PC-3 (cell line): ENCODE measurements at regions not wholly inside any gene's neighbourhood (a gene's known extent, or its start where the extent isn't known, plus 50 kb on each side); places are given as distances from the start of the nearest gene placed in this dataset.

ENCODE experiments used
- CTCF ChIP-seq: fragments of 300-600 bp; sonication (generic); conservative IDR thresholded peaks from 2 replicates; pipeline ENCODE4 v1.5.1; 2017; ENCODE audit warnings: antibody characterized with exemption, low read depth, mild to moderate bottlenecking, low read length
- EZH2phosphoT487 ChIP-seq: fragments of 300-600 bp; sonication (generic); IDR thresholded peaks from 2 replicates; pipeline ENCODE4 v1.6.1; 2018; ENCODE audit warnings: mild to moderate bottlenecking, antibody characterized with exemption, low read length, borderline replicate concordance

DNA sequence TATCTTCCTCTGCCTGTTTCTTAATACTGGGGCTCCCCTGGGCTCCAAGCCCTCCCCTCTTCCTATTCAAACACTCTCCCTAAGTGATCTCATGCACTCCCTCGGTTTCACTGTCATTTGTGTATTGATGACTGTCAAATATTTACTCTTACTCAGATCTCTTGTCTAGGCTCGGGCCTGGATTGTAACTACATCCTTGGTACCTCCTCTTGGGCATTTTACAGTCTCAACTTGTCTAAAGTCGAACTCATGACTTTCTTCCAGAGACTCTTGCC is 189.4 kb upstream of the PRDM1 start:
- TF ChIP-seq CTCF (no peak), EZH2phosphoT487 (no peak)
